Right ventricle myocardium superior (tissue), 1 donor: ENCODE measurements at regions not wholly inside any gene's neighbourhood (a gene's known extent, or its start where the extent isn't known, plus 50 kb on each side); places are given as distances from the start of the nearest gene placed in this dataset.
"Not testable (repeated sequence)": the region's sequence is repeated elsewhere in the genome, so short reads cannot be mapped to it uniquely, and the experiment has no call there.

Source experiments
- ATAC-seq: fragments of 200-7000 bp; cut with Tn5 transposase; one replicate; pipeline ENCODE4 v1.9.1; 2020; ENCODE audit warnings: mild to moderate bottlenecking; ENCODE audit not compliant: poor library complexity
- DNase-seq: peaks from one replicate; pipeline ENCODE4 v3.0.0-alpha.2; 2020
- intact Hi-C: fragments of 100-400 bp; cut with DNase I; formaldehyde crosslinking; loops from one replicate; pipeline ENCODE4 v1.11.2; 2022
- donor health status: DM: no; HTN: yes; CAD: no; lungs with severe emphysema.

DNA sequence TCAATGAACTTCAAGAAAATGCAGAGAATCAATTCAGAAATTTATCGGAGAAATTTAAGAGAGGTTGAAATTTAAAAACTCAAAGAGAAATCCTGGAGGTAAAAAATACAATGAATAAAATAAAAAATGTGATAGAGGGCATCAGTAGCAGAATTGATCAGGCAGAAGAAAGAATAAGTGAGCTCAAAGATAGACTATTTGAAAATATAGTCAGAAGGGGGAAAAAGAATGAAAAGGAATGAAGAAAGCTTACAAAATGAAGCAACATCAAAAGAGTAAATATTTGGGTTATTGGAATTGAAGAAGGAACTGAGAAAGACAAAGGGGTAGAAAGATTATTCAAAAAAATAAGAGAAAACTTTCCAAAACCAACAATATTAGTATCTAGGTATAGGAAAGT, 291.4 kb downstream of the SH2D4B start:
- intact Hi-C loops, result no loop called here

DNA sequence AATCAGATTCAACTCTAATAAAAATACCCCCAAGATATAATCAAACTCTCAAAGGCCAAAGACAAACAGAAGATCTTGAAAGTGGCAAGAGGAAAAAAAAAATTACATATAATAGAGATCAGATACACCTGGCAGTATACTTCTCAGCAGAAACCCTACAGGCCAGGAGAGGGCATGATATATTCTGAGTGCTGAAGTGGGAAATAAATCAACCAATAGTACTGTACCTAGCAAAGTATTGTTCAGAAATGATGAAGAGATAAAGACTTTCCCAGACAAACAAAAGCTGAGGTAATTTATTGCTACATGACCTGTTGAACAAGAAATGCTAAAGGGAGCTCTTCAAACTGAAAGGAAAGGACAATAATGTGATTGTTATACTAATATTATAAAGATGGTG, 291.9 kb downstream of the SH2D4B start:
- intact Hi-C loops, result no loop called here
- ATAC-seq (no peak), DNase-seq (no peak)

More for the DNA sequence above, 291.4 kb downstream of the SH2D4B start:
- DNase-seq (no peak), ATAC-seq (no peak)

GRCh38 chr10:80832693-80833092, 295.0 kb downstream of the SH2D4B start:
- DNase-seq, ATAC-seq, intact Hi-C loops: not testable (repeated sequence)

GRCh38 chr10:80855348-80855971, 317.8 kb downstream of the SH2D4B start:
- intact Hi-C loops, result no loop called here
- ATAC-seq (no peak), DNase-seq (no peak)

DNA sequence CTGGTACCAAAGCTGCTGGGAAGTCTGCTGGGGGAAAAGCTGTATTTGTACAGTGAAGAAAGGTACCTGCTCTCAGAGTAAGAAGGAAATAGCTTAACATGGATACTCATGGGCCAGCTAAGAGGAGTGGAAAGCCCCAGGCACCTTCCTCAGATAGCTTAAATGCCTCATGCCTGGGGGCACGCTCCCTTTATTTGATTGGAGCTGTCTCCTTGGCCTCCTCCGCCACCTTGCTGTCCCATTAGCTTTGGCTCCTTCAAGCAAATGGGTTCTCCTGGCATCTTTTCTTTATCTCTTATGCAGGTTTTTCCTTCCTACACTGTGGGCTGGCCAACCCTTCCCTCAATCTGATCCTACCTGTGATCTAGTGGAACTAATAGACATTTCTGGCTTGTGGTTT, 318.5 kb downstream of the SH2D4B start:
- ATAC-seq, result no peak
- no peak for DNase-seq
- intact Hi-C loops, result no loop called here

GRCh38 chr10:80859279-80859678, 321.6 kb downstream of the SH2D4B start:
- ATAC-seq, intact Hi-C loops, DNase-seq: not testable (repeated sequence)

DNA sequence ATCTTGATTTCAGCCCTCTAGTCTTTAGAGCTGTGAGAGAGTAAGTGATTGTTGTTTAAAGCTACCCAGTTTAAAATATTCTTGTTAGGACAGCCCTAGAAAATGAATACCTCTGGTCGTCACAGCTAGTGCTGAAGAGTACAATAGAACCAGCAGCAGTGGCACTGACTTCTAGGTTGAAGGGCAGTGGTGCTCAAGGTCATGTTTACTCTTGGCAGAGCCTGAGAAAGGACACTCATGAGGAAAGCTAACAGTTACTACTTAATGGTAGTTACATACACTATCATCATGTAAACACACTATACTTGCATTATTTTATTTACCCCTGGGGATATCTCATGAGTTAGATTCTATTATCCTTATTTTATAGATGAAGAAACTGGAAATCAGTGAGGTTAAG, 323.0 kb downstream of the SH2D4B start:
- intact Hi-C loops, result no loop called here
- ATAC-seq, result no peak
- no peak for DNase-seq

- intact Hi-C loops, result no loop called here
- DNase-seq (no peak), ATAC-seq (no peak)
Measured at GRCh38 chr10:80861882-80862281, 324.2 kb downstream of the SH2D4B start.

- DNase-seq (no peak), ATAC-seq (no peak)
- intact Hi-C loops, result no loop called here
Measured at GRCh38 chr10:80870282-80870681, 332.6 kb downstream of the SH2D4B start.

DNA sequence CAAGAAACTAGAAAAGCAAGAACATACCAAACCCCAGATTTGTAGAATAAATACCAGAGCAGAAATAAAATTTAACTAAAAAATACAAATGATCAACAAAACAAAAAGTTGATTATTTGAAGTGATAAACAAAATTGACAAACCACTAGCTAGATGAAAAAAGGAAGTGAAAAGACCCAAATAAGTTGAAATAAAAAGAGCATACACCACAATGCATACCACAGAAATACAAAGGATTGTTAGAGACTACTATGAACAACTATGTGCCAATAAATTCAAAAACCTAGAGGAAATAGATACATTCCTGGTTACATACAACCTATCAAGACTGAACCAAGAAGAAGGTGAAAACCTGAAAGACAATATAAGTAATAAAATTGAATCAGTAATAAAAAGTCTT, 333.4 kb downstream of the SH2D4B start:
- intact Hi-C loops, result no loop called here
- no peak for ATAC-seq
- no peak for DNase-seq

GRCh38 chr10:80878330-80878729, 340.6 kb downstream of the SH2D4B start:
- intact Hi-C loops, result no loop called here
- DNase-seq (no peak), ATAC-seq (no peak)

GRCh38 chr10:80890146-80890545, 352.4 kb downstream of the SH2D4B start:
- DNase-seq (no peak), ATAC-seq (no peak)
- intact Hi-C loops, result no loop called here

DNA sequence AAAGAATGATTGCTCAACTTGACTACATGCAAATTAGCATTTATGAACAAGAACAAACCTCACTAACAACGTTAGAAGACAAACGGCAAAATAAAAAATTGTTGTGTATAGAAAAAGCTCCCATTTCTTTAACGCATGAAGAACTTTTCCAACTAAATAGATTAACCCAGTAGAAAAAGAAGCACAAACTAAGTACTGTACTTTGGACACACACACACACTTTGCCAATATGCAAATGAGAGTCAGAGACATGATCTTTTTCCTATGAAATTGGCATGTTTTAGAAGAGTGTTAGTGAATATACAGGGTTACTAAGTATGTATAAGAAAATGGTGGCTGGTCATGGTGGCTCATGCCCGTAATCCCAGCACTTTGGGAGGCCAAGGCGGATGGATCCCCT, 355.6 kb downstream of the SH2D4B start:
- DNase-seq (no peak), ATAC-seq (no peak)
- intact Hi-C loops, result no loop called here

GRCh38 chr10:80894311-80894791, 356.6 kb downstream of the SH2D4B start:
- DNase-seq (no peak), ATAC-seq (no peak)
- intact Hi-C loops, result no loop called here

- DNase-seq (no peak), ATAC-seq (no peak)
- intact Hi-C loops, result no loop called here
Measured at GRCh38 chr10:80894797-80895467, 357.2 kb downstream of the SH2D4B start.

DNA sequence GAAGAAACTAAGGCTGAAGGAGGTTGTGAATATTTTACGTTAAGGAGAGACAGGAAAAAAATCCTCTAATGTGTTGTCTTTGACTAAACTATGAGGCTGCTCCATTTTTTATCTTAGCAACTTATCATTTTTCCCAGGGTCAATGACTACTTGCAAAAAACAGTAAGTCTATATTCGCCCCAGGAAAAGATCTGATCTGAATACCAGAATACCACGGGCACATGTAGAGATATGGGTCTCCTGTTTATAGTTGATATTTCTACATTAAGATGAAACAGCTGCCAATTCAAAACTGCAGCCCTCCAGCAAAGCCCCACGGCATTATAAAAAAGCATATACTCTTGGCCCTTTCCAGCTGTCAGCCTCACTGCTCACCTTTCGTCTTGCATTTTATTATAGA, 358.4 kb downstream of the SH2D4B start:
- intact Hi-C loops, result no loop called here
- no peak for ATAC-seq

GRCh38 chr10:80896959-80897358, 359.3 kb downstream of the SH2D4B start:
- ATAC-seq (no peak), DNase-seq (no peak)

More for the DNA sequence above, 358.4 kb downstream of the SH2D4B start:
- no peak for DNase-seq

DNA sequence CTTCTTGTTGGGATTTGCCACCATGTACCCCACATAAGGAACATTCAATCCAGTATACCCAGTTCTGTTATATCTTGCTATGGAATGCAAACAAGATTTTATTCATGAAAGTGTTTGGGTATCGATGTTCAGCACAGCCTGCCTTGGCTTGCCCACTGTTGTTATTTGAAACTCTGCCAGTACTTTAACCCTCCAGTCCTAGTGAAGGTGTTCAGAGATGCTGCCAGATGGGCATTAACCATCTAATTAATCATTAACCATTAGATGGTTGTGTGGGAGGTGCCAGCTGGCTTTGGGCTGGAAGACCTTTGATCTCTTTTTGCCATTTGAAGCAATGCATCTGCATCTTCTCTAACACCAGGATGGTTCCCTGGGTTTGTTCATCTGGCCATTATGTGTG, 363.0 kb downstream of the SH2D4B start:
- no peak for ATAC-seq
- intact Hi-C loops, result no loop called here

More at GRCh38 chr10:80896959-80897358, 359.3 kb downstream of the SH2D4B start:
- intact Hi-C loops, result no loop called here

GRCh38 chr10:80908611-80909010, 370.9 kb downstream of the SH2D4B start:
- intact Hi-C loops, result no loop called here
- ATAC-seq, result no peak
- no peak for DNase-seq

More for the DNA sequence above, 363.0 kb downstream of the SH2D4B start:
- DNase-seq, result no peak

DNA sequence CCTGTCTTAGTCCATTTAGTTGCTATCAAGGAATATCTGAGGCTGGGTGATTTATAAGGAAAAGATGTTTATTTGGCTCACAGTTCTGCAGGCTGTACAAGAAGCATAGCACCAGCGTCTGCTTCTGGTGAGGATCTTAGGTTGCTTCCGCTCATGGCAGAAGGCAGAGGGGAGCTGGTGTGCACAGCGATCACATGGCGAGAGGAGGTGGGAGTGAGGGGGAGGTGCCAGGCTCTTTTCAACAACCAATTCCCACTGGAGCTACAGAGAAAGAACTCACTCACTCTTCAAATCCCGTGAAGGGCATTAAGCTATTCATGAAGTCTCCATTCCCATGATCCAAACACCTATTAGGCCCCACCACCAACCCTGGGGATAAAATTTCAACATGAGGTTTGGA, 371.6 kb downstream of the SH2D4B start:
- no peak for ATAC-seq
- intact Hi-C loops, result no loop called here

More for the DNA sequence above, 371.6 kb downstream of the SH2D4B start:
- DNase-seq, result no peak
